GM23338 (cell line): ENCODE measurements at regions not wholly inside any gene's neighbourhood (a gene's known extent, or its start where the extent isn't known, plus 50 kb on each side); places are given as distances from the start of the nearest gene placed in this dataset.
A peak's percentile ranks its signal among the peaks of the same experiment; 100 is the strongest.

Experiments
- ATAC-seq: fragments of 200-7000 bp; cut with Tn5 transposase; 3 replicates; pipeline ENCODE4 v1.9.1; 2020
- DNase-seq: peaks from one replicate; pipeline ENCODE4 v3.0.0-alpha.2; 2015; ENCODE audit warnings: low spot score
- H2AFZ ChIP-seq: fragments of 200-600 bp; sonication (generic); 2 replicates; pipeline ENCODE4 v1.8.0; 2016; ENCODE audit warnings: antibody characterized with exemption, mild to moderate bottlenecking, moderate library complexity
- H3F3A ChIP-seq: fragments of 200-600 bp; sonication (generic); replicated peaks from 2 replicates; pipeline ENCODE4 v1.8.0; 2017; ENCODE audit warnings: antibody characterized with exemption, mixed run types, low read depth
- H3K27ac ChIP-seq: fragments of 200-600 bp; sonication (generic); 2 replicates; pipeline ENCODE4 v1.6.1; 2016; ENCODE audit warnings: low read depth
- H3K27me3 ChIP-seq: fragments of 200-600 bp; sonication (generic); 2 replicates; pipeline ENCODE4 v1.8.0; 2016; ENCODE audit warnings: mild to moderate bottlenecking, mixed run types, moderate library complexity; ENCODE audit not compliant: insufficient read depth
- H3K36me3 ChIP-seq: fragments of 200-600 bp; sonication (generic); 2 replicates; pipeline ENCODE4 v1.8.0; 2016; ENCODE audit warnings: mild to moderate bottlenecking; ENCODE audit not compliant: insufficient read depth
- H3K4me1 ChIP-seq: fragments of 200-600 bp; sonication (generic); 2 replicates; pipeline ENCODE4 v1.8.0; 2016; ENCODE audit warnings: mild to moderate bottlenecking, moderate library complexity; ENCODE audit not compliant: insufficient read depth
- H3K4me2 ChIP-seq: fragments of 200-600 bp; sonication (generic); 2 replicates; pipeline ENCODE4 v1.7.1; 2017; ENCODE audit warnings: mixed run types
- H3K4me3 ChIP-seq: fragments of 200-600 bp; sonication (generic); 2 replicates; pipeline ENCODE4 v1.6.1; 2016; ENCODE audit warnings: mixed run types
- H3K79me2 ChIP-seq: fragments of 200-600 bp; sonication (generic); replicated peaks from 2 replicates; pipeline ENCODE4 v1.8.0; 2017; ENCODE audit warnings: mild to moderate bottlenecking; ENCODE audit not compliant: insufficient read depth
- H3K9me2 ChIP-seq: fragments of 200-600 bp; sonication (generic); 2 replicates; pipeline ENCODE4 v1.8.0; 2017; ENCODE audit not compliant: insufficient read depth
- H4K20me1 ChIP-seq: fragments of 200-600 bp; sonication (generic); replicated peaks from 2 replicates; pipeline ENCODE4 v1.8.0; 2017; ENCODE audit warnings: mild to moderate bottlenecking; ENCODE audit not compliant: insufficient read depth
- H3K27ac Mint-ChIP-seq: 2 replicates; pipeline ENCODE4 v1.8.0; 2020; ENCODE audit warnings: inconsistent platforms, mild to moderate bottlenecking, moderate library complexity, mixed read lengths
- H3K27me3 Mint-ChIP-seq: 3 replicates; pipeline ENCODE4 v1.8.0; 2022; ENCODE audit warnings: low read depth, mild to moderate bottlenecking, moderate library complexity, mixed read lengths, inconsistent platforms; ENCODE audit not compliant: insufficient read depth, poor library complexity
- H3K36me3 Mint-ChIP-seq: 3 replicates; pipeline ENCODE4 v1.8.0; 2021; ENCODE audit warnings: low read depth, mild to moderate bottlenecking, inconsistent platforms, moderate library complexity, mixed read lengths
- H3K4me1 Mint-ChIP-seq: 3 replicates; pipeline ENCODE4 v1.8.0; 2020; ENCODE audit warnings: mild to moderate bottlenecking, inconsistent platforms, mixed read lengths
- H3K4me3 Mint-ChIP-seq: 3 replicates; pipeline ENCODE4 v1.8.0; 2021; ENCODE audit warnings: moderate library complexity, mild to moderate bottlenecking, inconsistent platforms, mixed read lengths
- H3K9me3 Mint-ChIP-seq: 3 replicates; pipeline ENCODE4 v1.8.0; 2020; ENCODE audit warnings: moderate library complexity, mild to moderate bottlenecking, inconsistent platforms, mixed read lengths
- CREB1 ChIP-seq: fragments of 250-450 bp; sonication (Bioruptor Pico); IDR thresholded peaks from 2 replicates; pipeline ENCODE4 v1.5.0; 2020; ENCODE audit warnings: low read depth, mild to moderate bottlenecking, moderate library complexity
- EZH2phosphoT487 ChIP-seq: fragments of 200-600 bp; sonication (generic); IDR thresholded peaks from one replicate; pipeline ENCODE4 v1.8.1; 2018; ENCODE audit warnings: antibody characterized with exemption; ENCODE audit not compliant: unreplicated experiment
- JUNB ChIP-seq: IDR thresholded peaks from one replicate; pipeline ENCODE4 v1.6.1; 2016; ENCODE audit warnings: antibody characterized with exemption; ENCODE audit not compliant: unreplicated experiment
- NANOG ChIP-seq: IDR thresholded peaks from 2 replicates; pipeline ENCODE4 v1.6.1; 2016; ENCODE audit warnings: antibody characterized with exemption, borderline replicate concordance
- REST ChIP-seq: IDR thresholded peaks from one replicate; pipeline ENCODE4 v1.6.1; 2018; ENCODE audit warnings: antibody characterized with exemption; ENCODE audit not compliant: unreplicated experiment
- ZNF462 ChIP-seq: fragments of 250-450 bp; sonication (Bioruptor Pico); IDR thresholded peaks from 2 replicates; pipeline ENCODE4 v1.5.0; 2020; ENCODE audit warnings: mild to moderate bottlenecking, moderate library complexity
- TF ChIP-seq, protein P1 (sequence below), 2 experiments: fragments of 200-600 bp in 1 of 2; sonication (generic) in 1 of 2; conservative IDR thresholded peaks; 2 replicates each; pipeline versions ENCODE4 v1.5.1 to v1.6.1; 2016 to 2017; ENCODE audit warnings: antibody characterized with exemption in 2 of 2, low read depth in 2 of 2, mild to moderate bottlenecking in 2 of 2, moderate library complexity in 1 of 2

DNA sequence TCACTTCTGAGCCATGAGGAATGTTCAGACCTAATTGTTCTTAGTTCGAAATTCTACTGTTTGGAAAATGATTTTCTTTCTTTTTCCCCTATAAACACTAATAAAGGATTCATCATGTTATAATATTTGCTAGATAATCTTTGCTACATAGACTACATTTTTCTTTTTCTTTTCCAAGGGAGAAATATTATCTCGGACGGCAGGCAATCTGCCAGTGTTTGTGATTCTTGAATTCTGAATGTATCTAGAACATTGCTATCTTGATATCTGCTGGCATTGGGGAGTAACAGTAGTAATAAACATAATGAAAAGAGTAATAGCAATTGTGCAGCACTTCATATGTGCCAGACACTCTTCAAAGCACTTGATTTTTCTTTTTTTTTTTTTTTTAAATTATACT lies 107.7 kb upstream of the ZNF32 start (continued):
- TF ChIP-seq EZH2phosphoT487 (no peak), JUNB (no peak), NANOG (no peak), CREB1 (CRISPR knock-in tag) (no peak)
- TF ChIP-seq, protein P1, sequence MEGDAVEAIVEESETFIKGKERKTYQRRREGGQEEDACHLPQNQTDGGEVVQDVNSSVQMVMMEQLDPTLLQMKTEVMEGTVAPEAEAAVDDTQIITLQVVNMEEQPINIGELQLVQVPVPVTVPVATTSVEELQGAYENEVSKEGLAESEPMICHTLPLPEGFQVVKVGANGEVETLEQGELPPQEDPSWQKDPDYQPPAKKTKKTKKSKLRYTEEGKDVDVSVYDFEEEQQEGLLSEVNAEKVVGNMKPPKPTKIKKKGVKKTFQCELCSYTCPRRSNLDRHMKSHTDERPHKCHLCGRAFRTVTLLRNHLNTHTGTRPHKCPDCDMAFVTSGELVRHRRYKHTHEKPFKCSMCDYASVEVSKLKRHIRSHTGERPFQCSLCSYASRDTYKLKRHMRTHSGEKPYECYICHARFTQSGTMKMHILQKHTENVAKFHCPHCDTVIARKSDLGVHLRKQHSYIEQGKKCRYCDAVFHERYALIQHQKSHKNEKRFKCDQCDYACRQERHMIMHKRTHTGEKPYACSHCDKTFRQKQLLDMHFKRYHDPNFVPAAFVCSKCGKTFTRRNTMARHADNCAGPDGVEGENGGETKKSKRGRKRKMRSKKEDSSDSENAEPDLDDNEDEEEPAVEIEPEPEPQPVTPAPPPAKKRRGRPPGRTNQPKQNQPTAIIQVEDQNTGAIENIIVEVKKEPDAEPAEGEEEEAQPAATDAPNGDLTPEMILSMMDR (conservative IDR thresholded peaks at IDR 0.05; ENCODE audit: low read depth in 2 of 2): no peak

GRCh38 chr10:43754569-43755260 lies 106.0 kb upstream of the ZNF32 start:
- no peaks in the 10 kb centered on the region for H3K36me3 ChIP-seq
- H3K4me2 ChIP-seq: peak overlapping the region; percentile 58
- H3K9me2 ChIP-seq: peaks cover 5% of the 10 kb centered on the region; the same call in 1 of the 2 replicates
- Mint-ChIP-seq H3K9me3 (no peaks in the 10 kb centered on the region), H3K27ac (no peak overlapping the region), H3K4me3 (peak overlapping the region; percentile 13), H3K4me1 (peaks cover 31% of the 10 kb centered on the region), H3K27me3 (peaks cover 33% of the 10 kb centered on the region), H3K36me3 (no peaks in the 10 kb centered on the region)
- H4K20me1 ChIP-seq: no peaks in the 10 kb centered on the region
- no peak overlapping the region for H2AFZ ChIP-seq
- H3K27me3 ChIP-seq: peaks cover 15% of the 10 kb centered on the region; the same call in 1 of the 2 replicates
- peak; percentile 95 for ATAC-seq
- no peak overlapping the region for H3K4me3 ChIP-seq
- no peak overlapping the region for H3K27ac ChIP-seq
- 0 out of 2 replicates have a peak, but pooled peaks have one; percentile 16 for TF ChIP-seq ZNF462 (CRISPR knock-in tag)
- TF ChIP-seq REST: no peak
- H3K79me2 ChIP-seq: no peaks in the 10 kb centered on the region
- DNase-seq: peak; percentile 75
- no peaks in the 10 kb centered on the region for H3F3A ChIP-seq
- peaks cover 22% of the 10 kb centered on the region for H3K4me1 ChIP-seq
